NCI-H748 treated with DMSO at 0.1 percent for 48 hours (cell line): ENCODE measurements at regions not wholly inside any gene's neighbourhood (a gene's known extent, or its start where the extent isn't known, plus 50 kb on each side); places are given as distances from the start of the nearest gene placed in this dataset.
"Not testable (repeated sequence)": the region's sequence is repeated elsewhere in the genome, so short reads cannot be mapped to it uniquely, and the experiment has no call there.

ENCODE experiments used
- DNase-seq: peaks from one replicate; lab custom pipeline; 2025; lab: John Stamatoyannopoulos, UW

GRCh38 chr2:185988907-185989306, 250.3 kb downstream of the FSIP2 start:
- not testable (repeated sequence) for DNase-seq

GRCh38 chr2:185990861-185991525, 252.4 kb downstream of the FSIP2 start:
- DNase-seq: no peak

- DNase-seq: no peak
These were observed 260.0 kb downstream of the FSIP2 start for GRCh38 chr2:185998562-185999070.

- no peak for DNase-seq
These were observed 270.7 kb downstream of the FSIP2 start for GRCh38 chr2:186009341-186009740.

GRCh38 chr2:186017278-186017677, 278.7 kb downstream of the FSIP2 start:
- DNase-seq: peak; percentile 86

GRCh38 chr2:186024921-186025320, 286.3 kb downstream of the FSIP2 start:
- DNase-seq: no peak

- no peak for DNase-seq
These were observed 289.3 kb downstream of the FSIP2 start for GRCh38 chr2:186027922-186028321.

GRCh38 chr2:186031229-186031628, 292.6 kb downstream of the FSIP2 start:
- DNase-seq: no peak

GRCh38 chr2:186032102-186032738, 293.6 kb downstream of the FSIP2 start:
- no peak for DNase-seq

GRCh38 chr2:186032930-186033329, 294.3 kb downstream of the FSIP2 start:
- DNase-seq: no peak

- DNase-seq: no peak
These were observed 294.9 kb downstream of the FSIP2 start for GRCh38 chr2:186033541-186033940.

- DNase-seq: peak; percentile 81
These were observed 298.4 kb downstream of the FSIP2 start for GRCh38 chr2:186036862-186037449.

- no peak for DNase-seq
These were observed 303.8 kb downstream of the FSIP2 start for GRCh38 chr2:186042207-186043028.

GRCh38 chr2:186044761-186045160, 306.2 kb downstream of the FSIP2 start:
- DNase-seq: no peak

- DNase-seq: no peak
These were observed 314.3 kb downstream of the FSIP2 start for GRCh38 chr2:186052930-186053329.

GRCh38 chr2:186058614-186059013, 320.0 kb downstream of the FSIP2 start:
- peak; percentile 89 for DNase-seq

- peak; percentile 93 for DNase-seq
These were observed 320.5 kb downstream of the FSIP2 start for GRCh38 chr2:186059096-186059495.

GRCh38 chr2:186060744-186061440, 322.3 kb downstream of the FSIP2 start:
- DNase-seq: no peak

- no peak for DNase-seq
These were observed 325.9 kb downstream of the FSIP2 start for GRCh38 chr2:186064507-186064906.

- no peak for DNase-seq
These were observed 326.9 kb downstream of the FSIP2 start for GRCh38 chr2:186065491-186065890.

GRCh38 chr2:186068139-186068801, 329.7 kb downstream of the FSIP2 start:
- no peak for DNase-seq
